Skin of body (tissue), 1 donor: ENCODE measurements at regions not wholly inside any gene's neighbourhood (a gene's known extent, or its start where the extent isn't known, plus 50 kb on each side); places are given as distances from the start of the nearest gene placed in this dataset.
"Not testable (repeated sequence)": the region's sequence is repeated elsewhere in the genome, so short reads cannot be mapped to it uniquely, and the experiment has no call there.

Experiments used
- DNase-seq: peaks from one replicate; lab custom pipeline; 2025; lab: John Stamatoyannopoulos, UW

DNA sequence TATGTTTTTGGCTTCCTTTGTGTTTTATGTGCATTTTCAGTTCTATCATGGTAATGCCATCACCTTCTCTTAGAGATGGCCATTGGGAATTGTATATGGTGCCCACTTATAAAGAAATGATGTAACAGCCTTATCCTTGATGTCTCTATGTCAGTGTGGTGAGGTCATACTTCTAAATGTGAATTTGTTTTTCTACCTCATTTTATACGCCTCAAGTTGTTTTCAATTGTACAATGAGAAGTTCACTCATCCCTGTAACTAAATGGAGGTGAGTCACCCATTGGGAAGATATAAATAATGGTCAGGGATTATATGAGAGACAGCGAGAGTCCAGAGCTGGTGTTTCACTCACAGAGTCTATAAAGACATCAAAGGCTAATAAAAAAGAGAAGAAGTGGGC, 402.4 kb downstream of the AGTPBP1 start:
- DNase-seq, result no peak

DNA sequence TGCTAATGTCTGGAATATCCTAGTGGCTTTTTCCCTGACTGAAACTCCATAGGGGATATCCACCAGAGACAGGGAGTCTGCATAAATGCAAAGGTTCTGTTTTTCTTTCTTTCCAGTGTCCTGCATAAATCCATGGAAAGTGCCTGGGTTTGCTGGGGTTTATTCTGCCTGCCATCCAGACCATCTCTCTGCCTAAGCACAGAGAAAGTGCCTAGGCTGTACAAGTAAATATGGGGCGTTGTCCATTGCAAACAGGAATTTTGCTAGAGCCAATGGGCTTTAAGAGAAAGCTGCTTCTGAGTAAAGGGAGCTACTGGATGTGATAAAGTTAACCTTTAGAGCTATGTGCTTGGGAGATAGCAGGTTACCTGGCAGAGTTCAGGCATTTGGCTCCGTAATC, 407.5 kb downstream of the AGTPBP1 start:
- DNase-seq, result no peak

DNA sequence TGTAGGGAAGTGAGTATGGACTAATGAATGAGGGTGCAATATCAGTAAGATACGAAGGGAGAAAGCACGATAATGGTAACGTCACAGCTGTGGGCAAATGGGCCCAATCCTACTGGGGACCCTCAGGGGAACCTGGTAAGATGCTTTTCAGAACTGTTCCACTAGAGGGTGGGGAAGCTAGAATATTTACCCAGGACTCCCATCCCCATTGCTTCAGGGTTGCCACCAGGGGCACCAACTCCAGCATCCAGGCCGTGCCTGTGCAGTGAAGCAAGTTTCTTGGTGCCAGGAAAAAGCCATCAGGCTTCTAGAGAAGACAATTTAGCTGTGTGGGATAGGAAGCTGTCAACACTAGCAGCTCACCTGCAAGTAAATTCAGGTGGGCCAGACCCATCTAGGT, 409.3 kb downstream of the AGTPBP1 start:
- DNase-seq, result no peak

DNA sequence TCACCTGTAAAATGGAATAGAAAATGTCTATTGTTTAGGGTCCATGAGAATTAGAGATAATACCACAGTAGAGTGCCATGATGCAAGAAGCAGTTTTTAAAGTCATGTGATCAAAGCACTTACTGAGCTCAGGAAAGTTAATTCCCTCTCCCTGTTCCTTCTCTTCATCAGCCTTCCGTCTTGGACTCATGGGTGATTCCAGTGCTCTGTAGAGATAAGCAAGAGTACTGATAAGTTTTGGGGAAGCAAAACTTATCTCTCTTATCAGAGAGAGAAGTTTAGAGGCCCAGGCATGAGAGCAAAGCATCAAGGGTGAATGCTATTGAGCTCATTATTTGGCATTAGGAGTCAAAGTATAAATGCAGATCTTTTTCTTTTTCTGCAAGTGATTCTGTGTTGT, 410.1 kb downstream of the AGTPBP1 start:
- no peak for DNase-seq

DNA sequence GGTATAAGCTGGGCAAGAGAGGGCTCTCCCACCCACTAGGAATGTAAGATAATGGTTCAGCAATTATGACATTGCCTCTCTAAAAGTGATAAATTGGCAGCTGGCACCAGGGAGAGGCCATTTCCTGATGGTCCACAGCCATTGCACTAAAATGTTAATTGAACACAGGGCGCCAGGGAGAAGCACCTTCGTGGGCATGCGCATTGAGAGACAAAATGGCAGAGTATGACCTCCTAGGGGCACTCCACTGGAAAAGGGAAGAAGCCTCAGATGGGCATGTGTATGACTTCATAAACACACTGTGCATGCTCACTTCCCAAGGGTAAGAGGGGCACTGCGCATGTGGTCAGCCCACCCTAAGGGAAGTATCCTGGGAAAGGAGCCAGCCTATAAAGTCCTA, 419.2 kb downstream of the AGTPBP1 start:
- DNase-seq, result no peak

DNA sequence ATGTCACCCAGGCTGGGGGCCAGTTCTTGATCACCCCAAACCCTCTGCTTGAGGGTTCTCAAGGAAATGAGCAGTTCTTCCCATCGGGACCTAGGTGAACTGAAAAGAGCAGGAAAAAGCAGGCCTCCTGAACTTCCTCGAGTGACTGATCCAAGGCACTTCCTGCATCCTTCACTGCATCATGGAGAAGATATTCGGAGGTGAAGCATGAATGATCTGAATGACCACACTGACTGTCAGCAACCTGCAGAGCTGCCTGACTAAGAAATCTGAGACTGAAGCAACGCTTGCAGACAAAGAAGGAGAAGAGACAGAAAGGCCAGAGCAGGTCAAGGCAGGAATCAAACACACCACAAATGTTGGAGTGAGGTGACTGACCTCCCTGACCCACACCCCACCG, 420.2 kb downstream of the AGTPBP1 start:
- DNase-seq, result no peak

DNA sequence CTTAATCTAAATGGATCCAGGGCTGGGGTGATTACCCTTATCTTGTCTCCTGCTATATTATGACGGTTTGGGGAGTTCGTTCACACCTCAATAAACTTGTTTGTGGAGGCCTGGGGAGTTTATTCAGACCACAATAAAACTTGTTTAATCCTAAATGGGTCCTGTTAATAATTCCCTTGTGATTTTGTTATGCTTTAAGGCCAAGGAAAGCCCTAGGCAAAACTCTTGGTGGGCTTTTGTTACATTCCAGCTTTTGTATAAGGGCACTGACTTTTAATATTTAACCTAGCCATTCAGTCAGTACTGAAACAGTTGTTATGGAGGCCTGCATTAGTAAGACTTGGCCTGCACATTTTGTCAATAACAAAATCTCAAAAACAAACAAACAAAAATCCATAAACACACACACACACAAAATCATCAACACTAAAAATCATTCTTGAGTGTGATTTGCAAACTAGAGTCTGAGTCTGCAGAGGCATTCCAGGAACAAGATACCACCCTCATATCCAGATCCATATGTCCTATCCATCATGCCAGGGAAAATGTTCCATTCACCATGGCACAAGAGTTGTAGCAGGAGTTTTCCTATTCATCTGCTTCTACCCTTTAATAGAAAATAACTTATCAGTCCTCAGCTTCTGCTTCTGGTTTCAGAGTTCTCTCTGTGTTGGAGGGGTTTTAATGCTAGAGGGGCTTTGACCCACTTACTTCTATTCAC, 421.7 kb downstream of the AGTPBP1 start:
- DNase-seq, result no peak

DNA sequence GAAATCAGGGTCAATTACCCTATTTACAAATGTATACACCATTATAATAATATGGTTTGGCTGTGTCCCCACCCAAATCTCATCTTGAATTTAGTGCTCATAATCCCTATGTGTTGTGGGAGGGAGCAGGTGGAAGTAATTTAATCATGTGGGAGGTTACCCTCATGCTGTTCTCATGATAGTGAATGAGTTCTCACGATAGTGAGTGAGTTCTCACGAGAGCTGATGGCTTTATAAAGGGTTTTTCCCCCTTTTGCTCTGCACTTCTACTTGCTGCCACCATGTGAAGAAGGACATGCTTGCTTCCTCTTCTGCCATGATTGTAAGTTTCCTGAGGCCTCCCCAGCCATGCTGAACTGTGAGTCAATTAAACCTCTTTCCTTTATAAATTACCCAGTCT, 426.2 kb downstream of the AGTPBP1 start:
- DNase-seq, result not testable (repeated sequence)

DNA sequence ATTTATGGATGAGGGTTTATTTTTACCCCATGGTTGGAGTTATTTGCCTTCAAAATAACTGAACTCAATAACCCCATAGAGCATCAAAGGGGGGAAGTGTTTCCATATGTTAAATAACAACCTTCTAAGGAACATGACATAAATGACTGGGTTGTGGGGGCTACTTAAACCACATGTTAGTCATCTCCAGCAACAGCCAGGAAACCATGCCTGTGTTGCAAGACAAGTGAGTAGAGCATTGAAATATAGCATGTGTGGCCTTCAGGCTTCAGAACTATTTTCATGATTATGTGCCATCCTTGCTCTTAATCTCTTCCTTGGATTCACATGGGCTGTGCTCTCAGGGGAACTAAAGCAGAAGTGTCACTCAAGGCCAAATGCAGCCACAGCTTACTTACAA, 431.2 kb downstream of the AGTPBP1 start:
- DNase-seq, result no peak

DNA sequence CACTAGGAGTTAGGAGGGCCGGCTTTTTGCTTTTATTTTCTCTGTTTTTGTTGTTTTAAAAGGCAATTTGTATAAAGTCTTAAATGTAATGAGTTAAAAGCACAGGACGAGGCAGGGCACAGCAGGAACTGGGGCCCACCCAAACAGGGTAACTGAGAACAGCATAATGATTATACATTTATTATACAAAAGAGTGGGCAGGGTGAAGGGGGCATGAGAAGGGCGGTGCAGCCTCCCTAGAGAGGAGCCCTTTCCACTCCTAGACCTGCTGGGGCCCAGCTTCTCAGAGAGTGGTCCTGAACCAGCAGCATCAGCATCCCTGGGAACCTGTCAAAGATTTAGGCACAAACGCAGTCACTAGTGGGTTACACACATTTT, 438.0 kb downstream of the AGTPBP1 start:
- DNase-seq, result no peak

DNA sequence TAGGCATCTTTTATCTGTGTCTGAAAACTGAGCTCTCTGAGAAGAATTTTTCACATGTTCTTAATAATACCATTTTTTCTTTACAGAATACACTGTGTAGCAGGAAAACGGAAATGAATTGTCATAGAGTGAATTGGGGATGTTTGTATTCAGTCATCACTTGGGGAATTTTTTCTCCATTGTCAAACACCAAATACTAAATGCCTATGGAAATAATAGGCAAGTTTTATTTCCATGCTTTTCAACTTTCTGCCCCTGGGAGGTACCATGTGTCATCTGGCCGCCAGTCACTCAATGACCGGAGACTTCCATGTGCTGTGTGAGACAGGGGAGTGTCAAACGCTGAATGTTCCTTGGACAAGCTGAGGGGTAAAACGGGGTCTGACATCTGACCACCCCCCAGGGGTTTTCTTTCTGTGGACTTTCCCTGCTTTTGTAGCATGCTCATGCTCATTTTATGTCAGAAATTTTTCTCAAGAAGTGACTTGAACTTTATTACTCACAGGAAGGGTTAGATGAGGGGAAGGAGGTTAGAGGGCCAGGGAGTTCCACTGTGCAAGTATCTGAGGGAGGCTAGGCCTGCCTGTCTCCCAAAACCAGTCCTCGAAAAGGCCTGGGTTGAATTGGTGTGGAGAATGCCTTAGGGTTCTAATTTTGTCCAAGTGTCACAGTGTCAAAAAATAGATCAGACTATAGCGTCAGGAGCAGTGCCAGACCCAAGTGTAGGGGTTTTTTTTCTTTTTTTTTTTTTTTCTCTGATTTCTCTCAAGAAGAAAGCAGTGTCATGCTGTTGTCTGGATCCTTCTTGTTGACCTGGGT, 438.6 kb downstream of the AGTPBP1 start:
- peak; percentile 39 for DNase-seq

DNA sequence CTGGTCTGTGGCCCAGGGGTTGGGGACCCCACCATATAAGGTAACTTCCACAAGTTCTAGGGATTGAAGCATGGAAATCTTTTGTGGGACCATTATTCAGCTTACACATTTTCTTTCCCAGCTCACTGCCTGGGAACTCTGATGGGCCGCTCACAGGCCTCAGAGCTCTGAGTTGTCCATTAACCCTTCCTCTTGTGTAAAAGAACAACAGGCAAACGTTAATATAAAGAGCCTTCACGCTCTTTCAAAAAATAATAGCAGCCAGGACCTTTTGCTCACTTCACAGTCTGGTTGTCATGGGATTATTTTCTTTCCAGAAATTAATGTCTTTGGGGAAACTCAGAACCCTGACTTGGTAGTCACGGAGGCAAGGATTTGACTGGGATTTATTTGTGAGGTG, 443.3 kb downstream of the AGTPBP1 start:
- DNase-seq, result no peak

DNA sequence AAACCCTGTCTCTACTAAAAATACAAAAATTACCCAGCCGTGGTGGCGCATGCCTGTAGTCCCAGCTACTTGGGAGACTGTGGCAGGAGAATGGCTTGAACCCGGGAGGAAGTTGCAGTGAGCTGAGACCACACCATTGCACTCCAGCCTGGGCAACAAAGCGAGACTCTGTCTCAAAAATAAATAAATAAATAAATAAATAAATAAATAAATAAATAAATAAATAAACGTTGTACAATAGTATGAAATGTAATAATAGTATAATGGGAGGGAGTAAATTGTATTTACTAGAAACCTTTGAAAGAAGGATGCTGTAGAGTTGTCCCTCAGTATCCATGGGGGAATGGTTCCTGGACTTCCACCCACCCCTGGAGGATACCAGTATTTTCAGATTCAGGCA, 446.5 kb downstream of the AGTPBP1 start:
- not testable (repeated sequence) for DNase-seq

DNA sequence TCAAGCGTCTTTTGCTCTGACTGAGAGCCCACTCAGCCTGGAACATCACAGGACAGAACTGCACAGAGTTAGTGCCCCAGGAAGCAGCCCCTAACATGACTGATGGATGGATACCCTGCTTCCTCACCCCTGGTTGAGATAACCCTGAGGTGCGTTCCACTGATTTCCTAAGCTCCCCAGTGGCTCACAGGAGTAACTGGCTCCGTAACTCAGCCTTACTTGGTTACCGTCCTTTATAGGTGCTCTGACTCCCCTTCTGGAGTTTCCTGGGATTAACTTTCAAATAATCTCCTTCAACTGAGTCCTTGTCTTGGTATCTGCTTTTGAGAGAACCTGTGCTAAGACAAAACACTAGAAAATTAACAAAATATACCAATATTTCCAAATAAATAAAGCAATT, 449.5 kb downstream of the AGTPBP1 start:
- no peak for DNase-seq

DNA sequence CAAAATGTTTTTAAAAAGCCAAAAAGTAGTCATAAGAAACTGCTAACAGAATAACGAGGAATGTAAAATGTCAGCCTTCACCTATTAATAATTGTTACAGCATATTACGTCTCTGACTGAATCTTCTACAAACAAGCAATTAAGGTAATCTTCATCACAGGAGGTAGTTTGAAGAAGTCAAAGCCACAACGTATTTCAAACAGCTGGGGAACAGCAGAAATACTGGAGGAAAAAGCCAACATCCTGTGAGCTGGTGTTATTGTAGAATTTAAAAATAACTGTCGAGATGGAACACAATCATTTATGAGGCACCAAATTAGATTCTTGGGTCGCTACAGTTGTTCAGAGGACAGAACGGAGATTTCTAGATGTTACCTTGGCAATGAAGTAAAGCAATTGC, 450.5 kb downstream of the AGTPBP1 start:
- DNase-seq, result no peak

DNA sequence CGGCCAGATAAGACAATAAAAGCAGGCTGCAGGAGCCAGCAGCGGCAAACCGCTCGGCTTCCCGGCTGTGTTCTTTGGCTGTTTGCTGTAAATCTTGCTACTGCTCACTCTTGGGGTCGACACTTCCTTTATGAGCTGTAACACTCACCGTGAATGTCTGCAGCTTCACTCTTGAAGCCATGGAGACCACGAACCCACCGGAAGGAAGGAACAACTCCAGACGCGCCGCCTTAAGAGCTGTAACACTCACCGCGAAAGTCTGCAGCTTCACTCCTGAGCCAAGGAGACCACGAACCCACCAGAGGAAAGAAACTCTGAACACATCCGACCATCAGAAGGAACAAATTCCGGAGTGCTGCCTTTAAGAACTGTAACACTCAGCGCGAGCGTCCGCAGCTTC, 451.7 kb downstream of the AGTPBP1 start:
- DNase-seq, result no peak

DNA sequence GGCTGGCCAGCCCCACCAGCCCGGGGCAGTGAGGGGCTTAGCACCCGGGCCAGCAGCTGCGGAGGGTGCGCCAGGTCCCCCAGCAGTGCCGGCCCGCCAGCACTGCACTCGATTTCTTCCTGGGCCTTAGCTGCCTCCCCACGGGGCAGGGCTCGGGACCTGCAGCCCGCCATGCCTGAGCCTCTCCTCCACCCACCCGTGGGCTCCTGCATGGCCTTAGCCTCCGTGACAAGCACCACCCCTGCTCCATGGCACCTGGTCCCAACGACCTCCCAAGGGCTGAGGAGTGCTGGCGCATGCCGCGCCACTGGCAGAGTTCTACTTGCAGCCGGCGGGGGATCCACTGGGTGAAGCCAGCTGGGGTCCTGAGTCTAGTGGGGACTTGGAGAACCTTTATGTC, 452.6 kb downstream of the AGTPBP1 start:
- no peak for DNase-seq

DNA sequence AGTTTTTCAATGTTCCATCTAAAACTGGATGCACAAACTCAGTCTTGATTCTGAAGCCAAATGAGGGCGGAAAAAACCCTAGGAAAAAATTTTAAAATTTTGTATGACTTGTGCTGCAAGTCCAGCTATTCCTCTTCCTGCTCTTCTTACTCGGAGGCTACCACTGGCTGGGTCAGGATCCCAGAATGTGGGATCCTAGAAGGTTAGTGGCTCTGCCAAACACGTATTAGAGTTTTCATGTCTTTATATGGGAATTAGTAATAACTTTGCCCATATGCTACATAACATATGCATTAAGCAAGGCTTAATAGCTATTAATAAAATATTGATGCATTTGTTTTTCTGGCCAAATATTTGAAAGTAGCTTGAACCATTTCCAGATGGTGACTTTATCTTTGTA, 458.3 kb downstream of the AGTPBP1 start:
- DNase-seq, result peak; percentile 75

DNA sequence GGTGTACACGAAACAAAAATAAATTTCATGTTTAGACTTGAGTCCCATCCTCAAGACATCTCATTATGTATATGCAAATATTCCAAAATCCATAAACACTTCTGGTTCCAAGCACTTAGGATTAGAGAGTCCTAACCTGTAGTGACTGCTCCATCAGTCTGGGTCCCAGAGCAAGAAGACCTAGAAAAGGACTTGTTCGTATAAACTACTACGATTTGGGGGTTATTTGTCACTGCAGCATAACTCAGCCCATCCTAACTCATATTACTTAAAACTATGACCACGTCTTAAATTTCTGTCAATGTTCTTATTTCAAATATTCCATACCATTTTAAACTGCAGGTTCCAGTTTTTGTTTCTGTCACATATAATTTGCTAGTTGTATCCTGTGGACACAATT, 463.0 kb downstream of the AGTPBP1 start:
- DNase-seq, result no peak

DNA sequence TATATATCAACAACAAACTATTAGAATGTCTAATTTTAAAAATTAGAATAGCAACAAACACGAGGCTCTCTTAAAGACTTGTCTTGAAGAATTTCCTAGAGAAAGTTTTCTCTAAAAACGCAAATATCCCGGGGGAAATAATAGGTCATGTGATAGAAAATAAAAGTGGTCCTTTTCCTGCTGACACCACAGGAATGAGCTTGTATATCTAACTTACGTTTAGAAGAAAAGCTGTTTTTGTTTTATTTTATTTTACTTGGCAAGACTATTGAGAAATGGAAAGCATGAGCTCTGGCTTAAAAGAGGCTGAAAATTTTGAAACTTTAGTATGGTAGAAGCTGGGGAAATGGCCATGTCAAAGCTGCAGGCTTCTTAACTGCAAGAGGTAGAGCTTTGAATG, 465.0 kb downstream of the AGTPBP1 start:
- DNase-seq, result peak; percentile 48

DNA sequence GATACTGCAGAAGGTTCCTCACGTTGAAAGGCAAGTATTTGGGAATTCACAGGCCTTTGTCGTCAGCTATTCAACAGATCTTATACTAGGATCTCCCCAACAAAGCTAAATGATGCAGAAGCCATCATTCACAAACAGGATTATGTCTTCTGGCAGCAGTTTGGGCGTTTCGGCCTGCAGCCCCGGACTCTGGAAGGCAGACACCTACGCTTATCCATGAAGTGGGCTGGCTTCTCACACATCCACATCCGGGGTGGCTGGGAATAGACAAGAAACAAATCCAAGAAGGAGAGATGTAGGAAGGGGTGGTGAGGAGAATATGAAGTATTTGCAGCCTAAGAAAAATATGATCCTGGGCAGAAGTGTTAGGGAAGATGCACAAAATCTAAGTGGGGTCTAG, 471.9 kb downstream of the AGTPBP1 start:
- DNase-seq, result no peak

DNA sequence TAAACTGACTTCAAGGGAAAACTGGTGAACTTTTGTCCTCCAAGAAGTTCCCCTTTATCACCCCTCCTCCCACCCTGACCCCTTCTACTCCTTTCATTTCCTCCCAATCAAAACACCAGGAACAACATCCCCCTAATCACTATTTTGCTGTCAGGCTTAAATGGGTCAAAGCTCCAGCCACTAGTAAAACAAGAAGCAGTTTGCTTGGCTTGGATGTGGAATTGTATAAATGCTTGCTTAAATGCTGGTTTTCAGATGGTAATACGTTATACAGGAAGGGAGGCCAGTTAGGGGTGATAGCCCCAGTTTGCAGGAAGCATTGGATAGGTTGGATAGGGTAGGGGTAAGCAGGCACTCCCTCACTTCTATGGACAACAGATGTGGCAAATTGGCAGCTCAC, 473.6 kb downstream of the AGTPBP1 start:
- peak; percentile 79 for DNase-seq

DNA sequence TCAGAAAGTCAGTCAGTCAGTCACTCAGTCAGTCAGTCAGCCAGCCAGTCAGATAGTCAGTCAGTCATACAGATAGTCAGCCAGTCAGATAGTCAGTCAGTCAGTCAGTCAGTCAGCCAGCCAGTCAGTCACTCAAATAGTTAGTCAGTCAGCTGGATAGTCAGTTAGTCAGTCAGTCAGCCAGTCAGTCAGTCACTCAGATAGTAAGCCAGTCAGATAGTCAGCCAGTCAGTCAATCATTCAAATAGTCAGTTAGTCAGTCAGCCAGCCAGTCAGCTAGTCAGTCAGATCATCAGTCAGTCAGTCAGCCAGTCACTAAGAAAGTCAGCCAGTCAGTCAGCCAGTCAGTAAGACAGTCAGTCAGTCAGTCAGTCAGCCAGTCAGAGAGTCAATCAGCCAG, 477.1 kb downstream of the AGTPBP1 start:
- no peak for DNase-seq
